PFSK-1 (cell line): ENCODE measurements at regions not wholly inside any gene's neighbourhood (a gene's known extent, or its start where the extent isn't known, plus 50 kb on each side); places are given as distances from the start of the nearest gene placed in this dataset.

Experiments used
- POLR2AphosphoS5 ChIP-seq: IDR thresholded peaks from 2 replicates; pipeline ENCODE4 v1.6.1; 2012; ENCODE audit warnings: low read depth, mild to moderate bottlenecking, control low read depth, low read length, moderate library complexity
- TAF1 ChIP-seq: IDR thresholded peaks from 2 replicates; pipeline ENCODE4 v1.6.1; 2012; ENCODE audit warnings: low read length, control low read depth, borderline replicate concordance; ENCODE audit not compliant: insufficient read depth
- TF ChIP-seq, protein P1 (sequence below), 2 experiments: IDR thresholded peaks; 2 replicates each; pipeline versions ENCODE4 v1.6.1 to v1.8.0; 2011 to 2012; ENCODE audit warnings: low read depth in 2 of 2, low read length in 2 of 2, control low read depth in 1 of 2, inconsistent platforms in 1 of 2, mild to moderate bottlenecking in 1 of 2, moderate library complexity in 1 of 2; ENCODE audit not compliant: insufficient read depth in 1 of 2

DNA sequence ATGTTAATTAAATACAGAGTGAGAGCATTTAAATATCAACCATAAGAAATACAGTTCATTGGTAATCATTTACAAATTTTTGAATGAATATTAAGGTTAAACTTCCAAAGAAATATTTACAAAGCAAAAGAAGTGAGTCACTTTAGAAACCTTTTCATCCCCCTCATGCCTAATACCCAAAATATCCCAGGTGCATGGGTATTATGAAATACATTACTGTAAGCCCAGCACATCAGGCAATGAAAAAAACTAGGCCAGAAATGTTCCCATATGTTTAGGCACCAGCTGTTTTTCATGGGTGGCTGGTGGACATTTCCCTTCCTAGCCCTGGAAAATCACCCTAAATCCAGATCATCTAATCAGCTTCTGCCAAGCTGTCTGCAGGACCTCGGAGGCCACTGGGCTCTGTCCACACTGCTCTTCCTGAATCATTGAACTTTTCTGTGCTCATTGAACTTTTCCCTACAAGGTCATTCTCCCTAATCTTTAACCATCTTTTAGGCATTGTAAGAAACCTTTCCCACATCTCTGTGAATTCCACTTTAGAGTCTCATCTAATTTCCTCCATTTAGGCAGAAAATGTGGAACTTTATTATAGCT is 145.3 kb upstream of the STXBP5 start:
- TF ChIP-seq POLR2AphosphoS5 (no peak), TAF1 (no peak)
- TF ChIP-seq, protein P1, sequence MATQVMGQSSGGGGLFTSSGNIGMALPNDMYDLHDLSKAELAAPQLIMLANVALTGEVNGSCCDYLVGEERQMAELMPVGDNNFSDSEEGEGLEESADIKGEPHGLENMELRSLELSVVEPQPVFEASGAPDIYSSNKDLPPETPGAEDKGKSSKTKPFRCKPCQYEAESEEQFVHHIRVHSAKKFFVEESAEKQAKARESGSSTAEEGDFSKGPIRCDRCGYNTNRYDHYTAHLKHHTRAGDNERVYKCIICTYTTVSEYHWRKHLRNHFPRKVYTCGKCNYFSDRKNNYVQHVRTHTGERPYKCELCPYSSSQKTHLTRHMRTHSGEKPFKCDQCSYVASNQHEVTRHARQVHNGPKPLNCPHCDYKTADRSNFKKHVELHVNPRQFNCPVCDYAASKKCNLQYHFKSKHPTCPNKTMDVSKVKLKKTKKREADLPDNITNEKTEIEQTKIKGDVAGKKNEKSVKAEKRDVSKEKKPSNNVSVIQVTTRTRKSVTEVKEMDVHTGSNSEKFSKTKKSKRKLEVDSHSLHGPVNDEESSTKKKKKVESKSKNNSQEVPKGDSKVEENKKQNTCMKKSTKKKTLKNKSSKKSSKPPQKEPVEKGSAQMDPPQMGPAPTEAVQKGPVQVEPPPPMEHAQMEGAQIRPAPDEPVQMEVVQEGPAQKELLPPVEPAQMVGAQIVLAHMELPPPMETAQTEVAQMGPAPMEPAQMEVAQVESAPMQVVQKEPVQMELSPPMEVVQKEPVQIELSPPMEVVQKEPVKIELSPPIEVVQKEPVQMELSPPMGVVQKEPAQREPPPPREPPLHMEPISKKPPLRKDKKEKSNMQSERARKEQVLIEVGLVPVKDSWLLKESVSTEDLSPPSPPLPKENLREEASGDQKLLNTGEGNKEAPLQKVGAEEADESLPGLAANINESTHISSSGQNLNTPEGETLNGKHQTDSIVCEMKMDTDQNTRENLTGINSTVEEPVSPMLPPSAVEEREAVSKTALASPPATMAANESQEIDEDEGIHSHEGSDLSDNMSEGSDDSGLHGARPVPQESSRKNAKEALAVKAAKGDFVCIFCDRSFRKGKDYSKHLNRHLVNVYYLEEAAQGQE (IDR thresholded peaks at IDR 0.05; ENCODE audit: insufficient read depth in 1 of 2, low read depth in 2 of 2, low read length in 2 of 2) = peak; percentile 31 to 77; a peak in 1 of 4 replicates
